ENCODE measurements at regions not wholly inside any gene's neighbourhood (a gene's known extent, or its start where the extent isn't known, plus 50 kb on each side); places are given as distances from the start of the nearest gene placed in this dataset.

DNA sequence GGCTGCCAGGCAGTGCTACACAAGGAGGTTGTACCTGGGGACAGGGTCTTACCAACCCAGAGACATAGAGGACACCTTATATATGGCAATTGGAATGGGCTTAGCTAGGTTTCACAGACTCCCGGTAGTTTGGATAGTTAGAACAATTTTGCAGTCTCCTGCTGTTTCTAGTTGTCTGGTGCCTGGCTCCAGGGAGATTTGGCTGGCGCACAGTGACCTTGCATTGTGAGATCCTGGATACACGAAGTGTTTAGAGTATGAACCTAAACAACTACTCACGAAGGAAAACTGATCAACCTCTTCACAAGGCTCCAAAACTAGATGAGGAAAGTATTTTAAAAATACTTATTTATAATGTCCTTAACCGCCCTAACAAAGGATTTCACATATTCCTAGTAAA is 614.7 kb downstream of the FAM181B start:
- intact Hi-C loops (cut with DNase I) = no loop called here
- no peaks in the 10 kb centered on the region for H3K9me3 ChIP-seq
- H3K4me3 ChIP-seq = no peak overlapping the region
- DNase-seq (no peak), ATAC-seq (no peak)
- no peaks in the 10 kb centered on the region for H3K27me3 ChIP-seq
- WGBS, 4 donors = 80 to 85% (median 83%) methylated on average over 5 of the region's 5 CpGs
- H3K27ac ChIP-seq = no peak overlapping the region
- no peaks in the 10 kb centered on the region for H3K36me3 ChIP-seq
- no peaks in the 10 kb centered on the region for H3K4me1 ChIP-seq
- TF ChIP-seq POLR2A (IDR thresholded peaks at IDR 0.05) = no peak
- TF ChIP-seq, protein P1, sequence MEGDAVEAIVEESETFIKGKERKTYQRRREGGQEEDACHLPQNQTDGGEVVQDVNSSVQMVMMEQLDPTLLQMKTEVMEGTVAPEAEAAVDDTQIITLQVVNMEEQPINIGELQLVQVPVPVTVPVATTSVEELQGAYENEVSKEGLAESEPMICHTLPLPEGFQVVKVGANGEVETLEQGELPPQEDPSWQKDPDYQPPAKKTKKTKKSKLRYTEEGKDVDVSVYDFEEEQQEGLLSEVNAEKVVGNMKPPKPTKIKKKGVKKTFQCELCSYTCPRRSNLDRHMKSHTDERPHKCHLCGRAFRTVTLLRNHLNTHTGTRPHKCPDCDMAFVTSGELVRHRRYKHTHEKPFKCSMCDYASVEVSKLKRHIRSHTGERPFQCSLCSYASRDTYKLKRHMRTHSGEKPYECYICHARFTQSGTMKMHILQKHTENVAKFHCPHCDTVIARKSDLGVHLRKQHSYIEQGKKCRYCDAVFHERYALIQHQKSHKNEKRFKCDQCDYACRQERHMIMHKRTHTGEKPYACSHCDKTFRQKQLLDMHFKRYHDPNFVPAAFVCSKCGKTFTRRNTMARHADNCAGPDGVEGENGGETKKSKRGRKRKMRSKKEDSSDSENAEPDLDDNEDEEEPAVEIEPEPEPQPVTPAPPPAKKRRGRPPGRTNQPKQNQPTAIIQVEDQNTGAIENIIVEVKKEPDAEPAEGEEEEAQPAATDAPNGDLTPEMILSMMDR (IDR thresholded peaks at IDR 0.05) = no peak

DNA sequence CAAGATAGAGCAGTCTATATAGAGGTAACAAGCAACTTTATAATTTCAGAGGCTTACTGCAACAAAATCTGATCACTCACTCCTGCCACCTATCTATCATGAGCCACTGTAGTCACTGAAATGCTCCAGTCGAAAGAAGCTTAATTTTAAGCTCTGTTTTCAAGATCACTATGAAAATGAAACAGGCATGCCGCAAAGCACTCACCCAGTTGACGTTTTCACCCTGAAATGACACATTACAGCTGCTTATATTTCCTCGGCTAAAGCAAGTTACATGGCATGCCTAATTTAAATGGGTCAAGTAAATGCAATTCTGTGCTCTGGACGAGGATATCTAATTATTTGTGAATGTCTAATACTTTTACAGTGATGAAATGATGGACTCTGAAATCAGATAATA is 616.3 kb downstream of the FAM181B start:
- no peak overlapping the region for H3K4me3 ChIP-seq
- intact Hi-C loops (cut with DNase I) = no loop called here

DNA sequence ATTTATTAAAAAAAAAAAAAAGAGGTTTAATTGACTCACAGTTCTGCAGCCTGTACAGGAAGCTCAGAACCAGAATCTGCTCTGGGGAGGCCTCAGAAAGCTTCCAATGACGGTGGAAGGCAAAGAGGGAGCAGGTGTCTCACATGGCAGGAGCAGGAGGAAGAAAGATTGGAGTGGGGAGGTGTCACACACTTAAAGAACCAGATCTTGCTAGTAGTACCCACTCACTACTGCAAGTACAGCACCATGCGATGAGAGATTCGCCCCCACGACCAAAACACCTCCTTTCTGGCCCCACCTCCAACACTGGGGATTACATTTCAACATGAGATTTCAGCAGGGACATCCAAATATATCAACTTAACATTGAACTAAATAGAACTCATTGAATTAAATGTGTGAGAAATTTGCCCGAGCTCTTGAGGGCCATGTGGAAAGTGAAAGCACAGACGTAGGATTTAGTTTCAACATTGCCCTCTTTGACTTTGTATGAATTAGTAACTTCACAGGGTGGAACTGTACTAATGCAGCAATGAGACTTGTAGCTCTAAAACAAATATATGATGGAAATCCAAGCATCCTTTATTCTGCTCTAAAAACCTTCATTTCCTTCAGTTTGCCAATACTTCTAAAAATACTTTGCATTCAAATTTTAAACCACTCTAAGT is 628.2 kb downstream of the FAM181B start:
- ATAC-seq = no peak
- no peak for TF ChIP-seq POLR2A (IDR thresholded peaks at IDR 0.05)
- TF ChIP-seq, protein P1 (IDR thresholded peaks at IDR 0.05) = no peak
- 63 to 74% (median 70%) methylated on average over 6 of the region's 6 CpGs for WGBS, 4 donors
- no peaks in the 10 kb centered on the region for H3K36me3 ChIP-seq
- H3K9me3 ChIP-seq = peaks cover 0 to 13% (median 0%) of the 10 kb centered on the region in 12 donors
- H3K4me1 ChIP-seq = no peaks in the 10 kb centered on the region
- DNase-seq = no peak
- no peaks in the 10 kb centered on the region for H3K27me3 ChIP-seq
- no peak overlapping the region for H3K4me3 ChIP-seq
- H3K27ac ChIP-seq = no peak overlapping the region
- intact Hi-C loops (cut with DNase I) = no loop called here

More for the DNA sequence above, 616.3 kb downstream of the FAM181B start:
- 52 to 61% (median 59%) methylated on average over 5 of the region's 5 CpGs for whole genome bisulfite sequencing, 4 donors
- DNase-seq (no peak), ATAC-seq (no peak)
- Histone ChIP-seq H3K27ac (no peak overlapping the region), H3K9me3 (no peaks in the 10 kb centered on the region), H3K4me1 (no peaks in the 10 kb centered on the region), H3K36me3 (no peaks in the 10 kb centered on the region), H3K27me3 (no peaks in the 10 kb centered on the region)
- TF ChIP-seq POLR2A (IDR thresholded peaks at IDR 0.05) = no peak
- TF ChIP-seq, protein P1 (IDR thresholded peaks at IDR 0.05) = no peak

DNA sequence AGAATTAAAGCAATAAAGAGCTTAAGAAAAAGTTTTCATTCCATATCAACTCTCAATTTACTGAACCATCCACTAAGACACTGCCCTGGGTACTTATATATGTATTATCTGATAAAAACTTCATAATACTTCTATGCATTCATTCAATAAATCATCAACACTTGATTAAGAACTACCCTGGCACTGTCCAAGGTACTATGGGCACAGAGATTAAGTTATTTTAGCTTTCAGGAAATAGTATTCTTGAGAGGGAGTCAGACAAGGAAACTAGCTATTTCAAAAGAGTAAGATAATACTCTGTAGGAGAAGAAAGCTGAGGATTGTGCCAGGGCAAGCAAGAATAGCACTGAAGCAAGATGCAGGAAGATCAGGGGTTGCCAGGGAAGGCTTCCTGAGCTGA is 640.8 kb downstream of the FAM181B start:
- no peaks in the 10 kb centered on the region for H3K36me3 ChIP-seq
- H3K9me3 ChIP-seq = no peaks in the 10 kb centered on the region
- DNase-seq = no peak
- no peak for ATAC-seq
- intact Hi-C loops (cut with DNase I) = no loop called here
- no peak for TF ChIP-seq POLR2A (IDR thresholded peaks at IDR 0.05)
- TF ChIP-seq, protein P1 (IDR thresholded peaks at IDR 0.05) = no peak
- no peak overlapping the region for H3K4me3 ChIP-seq
- H3K27me3 ChIP-seq = no peaks in the 10 kb centered on the region
- H3K4me1 ChIP-seq = no peaks in the 10 kb centered on the region
- H3K27ac ChIP-seq = no peak overlapping the region

Measured in heart left ventricle (tissue), 16 donors.